HG03342 (cell line): ENCODE measurements at regions not wholly inside any gene's neighbourhood (a gene's known extent, or its start where the extent isn't known, plus 50 kb on each side); places are given as distances from the start of the nearest gene placed in this dataset.

Experiments
- ATAC-seq: cut with Tn5 transposase; IDR thresholded peaks from one replicate; pipeline ENCODE4 v1.9.1; 2021; ENCODE audit warnings: mild to moderate bottlenecking, moderate library complexity; ENCODE audit not compliant: unreplicated experiment

GRCh38 chr20:42020316-42020715 is 402.1 kb upstream of the CHD6 start:
- no peak for ATAC-seq

- no peak for ATAC-seq
These were observed 400.8 kb upstream of the CHD6 start for GRCh38 chr20:42018979-42019378.

- no peak for ATAC-seq
These were observed 391.9 kb upstream of the CHD6 start for GRCh38 chr20:42010090-42010489.

DNA sequence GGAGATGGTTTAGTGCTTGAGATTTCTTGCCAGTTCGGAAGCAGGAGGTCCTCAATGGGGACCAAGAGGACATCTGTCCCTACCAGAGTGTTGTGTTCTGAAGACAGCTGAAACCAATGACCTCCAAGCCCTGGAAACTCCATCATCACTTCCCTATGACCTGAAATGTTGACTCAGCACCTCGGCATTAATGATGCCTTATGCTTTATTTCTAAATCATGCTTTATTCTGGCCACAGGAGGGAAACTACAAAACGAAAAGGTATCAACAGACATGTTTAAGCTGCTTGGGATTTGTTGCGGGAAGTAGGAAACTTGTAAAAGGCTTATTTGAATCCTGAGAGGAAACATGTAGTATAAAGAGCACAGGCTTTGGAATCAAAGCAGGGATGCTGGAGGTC is 389.1 kb upstream of the CHD6 start:
- no peak for ATAC-seq

GRCh38 chr20:42005211-42005610 is 387.0 kb upstream of the CHD6 start:
- no peak for ATAC-seq

- ATAC-seq = no peak
These were observed 385.2 kb upstream of the CHD6 start for GRCh38 chr20:42003380-42003779.

DNA sequence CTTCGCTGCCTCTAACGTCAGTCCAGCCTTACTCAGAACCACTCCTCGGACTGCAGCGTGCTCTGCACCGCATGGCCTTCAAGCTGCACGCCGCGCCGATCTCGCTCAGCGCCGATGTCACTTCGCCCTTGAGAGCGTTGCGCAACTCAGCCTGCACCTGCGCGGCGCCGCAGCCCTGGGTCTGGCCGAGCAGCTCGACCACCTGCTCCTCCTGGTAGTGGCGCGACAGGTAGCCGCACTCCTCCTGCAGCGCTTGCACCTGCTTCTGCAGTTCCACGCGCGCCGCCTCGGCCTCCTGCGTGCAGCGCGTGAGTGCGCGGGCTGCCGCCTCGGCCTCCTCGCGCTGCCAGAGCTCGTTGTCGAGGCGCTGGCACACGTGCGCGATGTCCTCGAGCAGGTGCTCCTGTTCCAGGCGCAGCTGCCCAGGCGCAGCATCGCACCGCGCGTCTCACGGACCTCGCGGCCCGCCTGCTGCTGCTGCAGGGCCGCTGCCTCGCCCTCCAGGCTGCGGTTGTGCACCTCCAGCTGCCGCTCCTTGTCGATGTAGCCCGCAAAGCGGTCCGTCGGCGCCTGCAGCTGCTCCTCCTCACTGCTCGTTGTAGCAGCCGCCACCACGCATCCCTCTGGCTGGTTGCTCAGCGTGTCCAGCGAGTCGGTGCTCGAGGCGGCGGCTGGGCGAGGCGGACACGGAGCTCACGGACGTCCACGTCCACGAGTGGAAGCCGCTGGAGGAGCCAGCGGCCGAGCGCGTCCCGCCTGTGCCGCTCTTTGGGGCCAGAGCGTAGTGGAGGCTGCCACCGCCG is 380.6 kb upstream of the CHD6 start:
- ATAC-seq = no peak

GRCh38 chr20:41996951-41997350 is 378.8 kb upstream of the CHD6 start:
- ATAC-seq = no peak

DNA sequence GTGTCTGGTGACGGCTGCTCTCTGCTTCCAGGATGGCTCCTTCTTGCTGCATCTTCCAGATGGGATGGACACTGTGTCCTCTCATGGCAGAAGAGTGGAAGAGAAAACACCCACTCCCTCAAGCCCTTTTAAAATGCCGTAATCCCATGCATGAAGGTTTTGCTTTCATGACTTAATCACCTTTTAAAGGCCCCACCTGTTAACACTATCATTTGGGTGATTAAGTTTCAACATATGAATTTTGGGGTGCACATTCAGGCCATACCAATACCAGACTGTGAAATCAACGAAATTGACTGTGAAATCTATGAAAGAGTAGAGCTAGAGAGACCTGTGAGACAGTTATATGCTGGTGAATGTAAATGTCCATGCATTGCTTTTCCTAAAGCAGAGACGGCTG is 374.3 kb upstream of the CHD6 start:
- ATAC-seq = no peak

DNA sequence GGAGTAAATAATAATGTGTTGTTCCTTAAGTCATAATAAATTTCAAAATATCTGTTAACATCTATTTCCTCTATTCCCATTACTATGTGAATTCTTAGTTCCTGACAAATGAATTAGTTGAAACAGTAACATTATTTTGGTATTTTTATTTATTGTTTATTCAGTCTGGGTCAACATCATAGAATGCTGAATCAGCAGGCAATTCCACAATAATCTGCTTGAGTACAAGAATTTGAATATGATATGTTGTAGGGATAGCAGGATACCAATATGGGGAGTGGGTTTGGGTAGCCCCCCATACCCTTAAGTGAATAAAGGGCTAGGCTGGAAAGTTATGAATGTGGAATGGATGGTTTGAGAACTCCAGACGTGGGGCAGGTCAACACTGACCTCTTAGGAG is 373.2 kb upstream of the CHD6 start:
- no peak for ATAC-seq

- no peak for ATAC-seq
These were observed 371.9 kb upstream of the CHD6 start for GRCh38 chr20:41989935-41990635.

DNA sequence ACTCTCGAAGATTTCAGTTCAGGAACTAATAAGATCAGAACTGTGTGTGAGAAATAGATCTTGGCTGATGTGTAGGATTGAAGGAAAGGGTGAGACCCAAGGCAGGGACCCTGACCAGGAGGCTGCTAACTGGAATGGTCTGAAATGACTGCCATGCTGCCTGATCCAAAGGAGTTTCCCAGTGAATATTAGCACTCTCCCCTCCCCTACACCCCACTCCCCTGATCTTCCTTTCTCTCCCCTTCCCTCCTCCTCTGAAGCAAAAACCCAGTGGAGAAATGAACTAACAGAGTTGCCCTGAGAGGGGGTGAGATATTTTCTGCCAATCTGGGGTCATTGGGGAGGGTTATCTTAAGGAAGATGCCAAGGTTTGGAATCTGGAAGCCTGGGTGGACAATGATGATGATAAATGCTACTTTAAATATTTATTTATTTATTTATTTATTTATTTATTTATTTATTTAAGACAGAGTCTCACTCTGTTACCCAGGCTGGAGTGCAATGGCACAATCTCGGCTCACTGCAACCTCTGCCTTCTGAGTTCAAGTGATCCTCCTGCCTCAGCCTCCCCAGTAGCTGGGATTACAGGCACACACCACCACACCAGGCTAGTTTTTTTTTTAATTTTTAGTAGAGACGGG is 371.0 kb upstream of the CHD6 start:
- no peak for ATAC-seq

GRCh38 chr20:41984031-41984430 is 365.9 kb upstream of the CHD6 start:
- ATAC-seq = peak; percentile 80

GRCh38 chr20:41983159-41983558 is 365.0 kb upstream of the CHD6 start:
- no peak for ATAC-seq

- no peak for ATAC-seq
These were observed 363.6 kb upstream of the CHD6 start for GRCh38 chr20:41981746-41982145.

DNA sequence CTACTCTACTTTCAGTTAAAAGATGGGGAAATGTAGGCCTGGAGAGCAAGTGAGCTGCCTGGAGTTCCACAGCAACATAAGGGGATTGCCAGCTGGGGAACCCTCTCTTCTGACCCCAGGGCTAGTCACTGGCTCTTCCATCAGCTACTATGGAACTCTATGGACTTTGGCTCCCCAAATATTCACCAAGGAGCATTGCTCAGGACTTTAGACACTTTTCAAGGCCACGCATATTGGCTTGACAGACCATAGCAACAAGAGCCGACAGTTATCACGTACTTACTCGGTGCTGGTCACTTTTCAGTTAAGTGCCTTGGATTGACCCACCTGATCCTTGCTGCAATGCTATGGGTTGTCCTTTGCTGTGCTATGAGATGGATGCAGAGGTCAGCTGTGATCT is 360.7 kb upstream of the CHD6 start:
- ATAC-seq = no peak

- ATAC-seq = no peak
These were observed 360.1 kb upstream of the CHD6 start for GRCh38 chr20:41978246-41978790.

DNA sequence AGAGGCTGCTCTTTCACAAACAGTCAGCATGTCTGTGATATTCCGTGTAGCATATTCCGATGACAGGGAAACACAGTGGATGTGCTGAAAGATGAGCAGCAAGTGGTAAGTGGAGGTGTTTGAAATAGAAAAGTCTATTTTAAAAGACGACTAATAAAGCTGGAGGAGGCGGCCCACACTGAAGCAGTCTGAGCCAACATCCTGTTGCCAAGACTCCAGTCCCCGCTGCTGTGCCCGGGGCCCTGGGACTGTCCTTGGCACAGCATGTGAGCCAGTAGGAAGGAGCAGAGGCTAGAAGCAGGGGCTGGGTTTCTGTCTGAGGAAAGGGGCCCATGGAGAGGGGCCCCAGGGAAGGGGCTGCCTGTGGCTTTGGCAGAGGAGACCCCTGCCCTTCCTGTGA is 351.5 kb upstream of the CHD6 start:
- no peak for ATAC-seq

- ATAC-seq = no peak
These were observed 342.0 kb upstream of the CHD6 start for GRCh38 chr20:41960166-41960565.

GRCh38 chr20:41958391-41958790 is 340.2 kb upstream of the CHD6 start:
- ATAC-seq = no peak

GRCh38 chr20:41956338-41957074 is 338.3 kb upstream of the CHD6 start:
- no peak for ATAC-seq
